HG03139 (cell line): ENCODE measurements at regions not wholly inside any gene's neighbourhood (a gene's known extent, or its start where the extent isn't known, plus 50 kb on each side); places are given as distances from the start of the nearest gene placed in this dataset.

Source experiments
- ATAC-seq: cut with Tn5 transposase; IDR thresholded peaks from one replicate; pipeline ENCODE4 v1.9.1; 2021; ENCODE audit not compliant: unreplicated experiment

GRCh38 chr6:169048185-169048864, 205.3 kb downstream of the THBS2 start:
- no peak for ATAC-seq

GRCh38 chr6:169047345-169047744, 206.3 kb downstream of the THBS2 start:
- no peak for ATAC-seq

GRCh38 chr6:169046483-169047192, 207.0 kb downstream of the THBS2 start:
- ATAC-seq = no peak

DNA sequence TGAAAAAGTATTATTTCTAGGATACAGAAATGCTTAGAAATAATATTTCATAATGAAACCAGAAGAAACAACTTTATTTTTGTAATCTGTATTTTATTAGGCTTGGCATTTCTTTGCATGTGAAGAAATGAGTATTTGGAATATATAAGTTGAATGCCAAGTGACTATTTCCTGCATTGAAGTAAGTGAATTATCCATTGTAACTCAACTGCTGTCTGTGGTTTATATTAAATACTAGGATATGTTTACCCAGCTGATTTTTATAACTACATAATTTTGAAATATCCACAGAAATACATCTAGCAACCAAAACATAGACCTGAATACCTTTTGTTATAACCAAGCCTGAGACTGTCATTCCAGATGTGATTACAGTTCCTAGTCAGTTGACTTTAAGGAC, 207.6 kb downstream of the THBS2 start:
- ATAC-seq = no peak

DNA sequence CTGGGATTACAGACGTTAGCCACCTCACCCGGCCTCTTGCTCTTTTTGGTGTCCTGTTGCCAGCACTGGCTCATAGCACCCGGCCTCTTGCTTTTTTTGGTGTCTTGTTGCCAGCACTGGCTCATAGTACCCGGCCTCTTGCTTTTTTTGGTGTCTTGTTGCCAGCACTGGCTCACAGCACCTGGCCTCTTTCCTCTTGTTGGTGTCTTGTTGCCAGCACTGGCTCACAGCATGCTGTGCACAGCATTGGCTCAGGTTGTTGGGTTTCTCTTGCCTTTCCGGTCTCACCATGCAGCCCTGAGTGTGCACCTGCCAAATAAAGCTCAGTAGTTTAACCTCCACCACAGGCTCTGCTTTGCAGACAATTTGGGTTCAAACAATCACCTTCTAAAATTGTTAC, 208.2 kb downstream of the THBS2 start:
- no peak for ATAC-seq

DNA sequence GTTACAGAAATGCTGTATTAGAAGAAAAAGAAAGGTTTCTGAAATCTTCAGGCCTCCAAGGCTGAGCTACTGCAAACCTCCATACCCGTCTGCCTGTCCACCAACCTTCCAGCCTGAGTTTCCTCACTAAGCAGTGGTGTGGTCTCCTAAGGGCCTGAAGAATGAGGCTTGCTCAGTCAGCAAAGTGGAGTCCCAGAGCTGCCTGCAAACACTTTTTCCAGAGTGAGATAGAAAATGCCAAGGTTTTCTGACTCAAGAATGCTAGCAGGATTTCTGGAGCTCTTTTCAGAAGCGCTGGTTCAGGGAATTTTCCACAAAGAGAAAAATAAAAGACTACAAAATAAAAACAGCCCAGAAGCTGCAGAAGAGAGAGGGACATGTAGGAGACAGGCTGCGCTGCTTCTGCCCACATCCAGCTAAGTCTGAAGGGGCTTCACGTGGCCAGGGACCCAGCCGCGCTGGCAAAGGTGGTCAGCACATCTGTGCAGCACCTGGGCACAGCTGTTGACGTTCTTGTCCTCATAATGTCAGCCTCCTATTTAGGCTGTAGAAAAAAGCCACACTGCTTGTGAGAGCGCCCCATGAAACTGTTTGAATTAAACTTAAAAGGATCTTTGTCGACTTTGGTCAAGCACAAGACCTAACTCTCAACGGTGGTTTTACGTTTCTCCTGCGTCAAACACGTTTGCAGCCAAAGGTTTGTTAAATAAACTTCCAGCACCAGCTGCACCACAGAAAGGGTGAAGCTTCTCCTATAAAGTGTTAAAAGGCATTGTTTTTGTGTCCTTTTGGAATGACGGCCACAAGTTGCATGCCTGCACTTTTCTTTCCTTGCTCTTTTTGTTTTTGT, 209.0 kb downstream of the THBS2 start:
- ATAC-seq = no peak

- ATAC-seq = no peak
Observed at GRCh38 chr6:169042061-169042460, 211.6 kb downstream of the THBS2 start.

GRCh38 chr6:169041078-169041477, 212.6 kb downstream of the THBS2 start:
- no peak for ATAC-seq

DNA sequence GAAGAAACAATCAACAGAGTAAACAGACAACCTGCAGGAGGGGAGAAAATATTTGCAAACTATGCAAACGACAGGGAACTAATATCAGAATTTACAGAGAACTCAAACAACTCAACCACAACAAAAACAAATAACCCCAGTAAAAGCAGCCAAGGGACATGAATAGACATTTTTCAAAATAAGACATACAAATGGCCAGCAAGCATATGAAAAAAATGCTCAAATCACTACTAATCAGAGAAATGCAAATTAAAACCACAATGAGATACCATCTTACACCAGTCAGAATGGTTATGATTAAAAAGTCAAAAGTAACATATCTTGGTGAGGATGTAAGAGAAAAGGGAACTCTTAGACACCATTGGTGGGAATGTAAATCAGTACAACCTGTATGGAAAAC, 215.0 kb downstream of the THBS2 start:
- ATAC-seq = no peak

- ATAC-seq = no peak
Observed at GRCh38 chr6:169035385-169036240, 218.0 kb downstream of the THBS2 start.

DNA sequence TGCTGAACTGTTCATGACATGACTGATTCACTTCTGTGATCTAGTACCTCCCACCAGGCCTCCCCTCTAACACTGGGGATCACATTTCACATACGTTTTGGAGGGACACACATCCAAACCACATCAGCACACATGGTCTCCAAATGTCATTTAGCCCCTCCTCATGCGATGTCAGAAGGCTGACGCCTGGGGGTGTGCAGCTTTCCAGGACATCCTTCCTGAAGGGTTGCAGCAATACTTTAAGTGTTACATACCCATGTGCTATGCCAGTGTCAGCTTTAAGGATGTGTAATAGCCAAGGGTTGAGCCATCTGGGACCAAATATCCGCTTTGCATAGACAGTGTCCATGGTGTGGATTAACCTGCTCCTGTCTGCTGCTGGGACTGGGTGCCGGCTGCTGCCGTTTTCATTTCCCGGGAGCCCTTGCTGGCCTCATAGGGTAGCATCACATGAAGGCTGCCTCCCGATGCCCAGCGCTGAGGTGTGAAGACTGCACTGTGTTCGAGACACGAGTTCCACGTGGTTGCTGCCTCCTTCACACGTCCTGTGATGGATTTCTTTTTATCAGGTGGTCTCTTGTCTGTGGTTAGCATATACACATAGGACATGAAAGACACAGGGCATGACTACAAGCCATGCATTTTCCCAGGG, 219.0 kb downstream of the THBS2 start:
- ATAC-seq = no peak

- ATAC-seq = no peak
Observed at GRCh38 chr6:169029861-169030260, 223.8 kb downstream of the THBS2 start.

DNA sequence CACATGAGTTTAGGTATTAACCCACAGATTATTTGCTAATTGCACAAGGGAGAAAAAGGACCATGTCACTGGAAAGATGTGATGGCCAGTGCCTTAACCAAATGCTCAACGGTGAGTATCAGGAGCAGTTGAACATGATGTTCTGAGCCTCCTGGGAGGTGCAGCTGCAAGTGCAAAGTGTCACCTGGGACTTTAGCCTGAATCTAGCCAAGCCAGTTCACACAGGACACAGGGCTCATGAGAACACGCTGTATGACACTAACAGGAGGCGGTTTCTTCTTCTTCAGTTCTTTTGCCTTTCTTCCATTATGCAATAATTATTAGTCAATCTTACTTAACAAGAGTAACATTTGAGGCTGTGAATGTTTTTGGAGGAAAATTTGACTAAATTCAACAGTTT, 225.3 kb downstream of the THBS2 start:
- no peak for ATAC-seq

DNA sequence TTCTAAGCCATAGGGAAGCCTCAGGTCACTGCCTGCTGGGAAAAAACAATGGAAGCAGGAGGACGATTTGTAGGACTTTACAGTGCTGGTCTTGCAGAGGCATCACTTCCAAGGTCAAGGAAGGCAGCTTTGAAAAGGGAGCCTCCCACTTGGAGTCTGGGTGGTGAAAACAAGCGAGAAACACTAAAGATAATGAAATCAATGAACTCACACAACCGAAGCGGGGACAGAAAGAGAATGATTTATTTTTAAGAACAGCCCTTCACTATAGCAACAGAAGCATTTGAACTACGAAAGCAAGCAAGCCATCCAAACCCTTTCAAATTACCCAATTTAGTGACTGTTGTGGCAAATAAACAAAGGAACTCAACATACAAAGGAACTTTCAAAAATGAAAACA, 227.5 kb downstream of the THBS2 start:
- ATAC-seq = no peak

- ATAC-seq = no peak
Observed at GRCh38 chr6:169024047-169024660, 229.5 kb downstream of the THBS2 start.

GRCh38 chr6:169023161-169023874, 230.3 kb downstream of the THBS2 start:
- ATAC-seq = no peak

GRCh38 chr6:169022079-169022478, 231.6 kb downstream of the THBS2 start:
- no peak for ATAC-seq

- ATAC-seq = no peak
Observed at GRCh38 chr6:169020821-169021220, 232.8 kb downstream of the THBS2 start.

GRCh38 chr6:169019727-169020491, 233.7 kb downstream of the THBS2 start:
- ATAC-seq = no peak
